ENCODE measurements at regions not wholly inside any gene's neighbourhood (a gene's known extent, or its start where the extent isn't known, plus 50 kb on each side); places are given as distances from the start of the nearest gene placed in this dataset.

DNA sequence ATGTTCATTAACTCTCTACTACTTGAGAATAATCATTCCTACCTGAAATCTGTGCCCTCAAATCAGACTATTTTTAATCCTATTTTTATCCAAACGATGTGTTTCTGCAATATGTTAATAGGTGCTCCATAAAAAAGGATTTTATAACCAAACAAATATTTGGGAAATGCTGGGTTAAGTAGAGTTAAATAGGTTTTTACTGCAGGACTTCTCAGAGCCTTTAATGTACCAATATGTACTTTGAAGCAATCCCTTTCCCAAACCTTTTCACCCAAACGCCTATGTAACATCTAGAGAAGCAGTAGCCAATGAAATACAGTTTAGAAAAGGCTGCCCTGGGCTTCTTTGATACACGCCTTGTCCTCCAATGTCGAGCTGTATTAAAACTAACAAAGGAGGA is 182.5 kb downstream of the SP3 start:
- peaks cover 21 to 45% of the 10 kb centered on the region in 2 donors for H3K27me3 Mint-ChIP-seq
- no peak for DNase-seq
- no peaks in the 10 kb centered on the region for H3K36me3 Mint-ChIP-seq

GRCh38 chr2:173783382-173783781 is 181.8 kb downstream of the SP3 start:
- Mint-ChIP-seq H3K36me3 (no peaks in the 10 kb centered on the region), H3K4me1 (no peaks in the 10 kb centered on the region), H3K27ac (no peak overlapping the region), H3K4me3 (no peak overlapping the region), H3K27me3 (peaks cover 21 to 49% of the 10 kb centered on the region in 2 donors), H3K9me3 (peaks cover 0 to 2% of the 10 kb centered on the region in 2 donors)
- DNase-seq (no peak), ATAC-seq (replicated peaks) (no peak)

More for the DNA sequence above, 182.5 kb downstream of the SP3 start:
- Mint-ChIP-seq H3K9me3 (peaks cover 0 to 2% of the 10 kb centered on the region in 2 donors), H3K4me1 (no peaks in the 10 kb centered on the region), H3K4me3 (no peak overlapping the region), H3K27ac (no peak overlapping the region)
- no peak for ATAC-seq (replicated peaks)

- Mint-ChIP-seq H3K4me3 (no peak overlapping the region), H3K27ac (no peak overlapping the region), H3K36me3 (no peaks in the 10 kb centered on the region), H3K9me3 (no peaks in the 10 kb centered on the region), H3K27me3 (peaks cover 16 to 43% of the 10 kb centered on the region in 2 donors), H3K4me1 (no peaks in the 10 kb centered on the region)
- ATAC-seq (replicated peaks) (no peak), DNase-seq (no peak)
Measured at GRCh38 chr2:173785813-173786212, 179.4 kb downstream of the SP3 start.

GRCh38 chr2:173791502-173791901 is 173.7 kb downstream of the SP3 start:
- Mint-ChIP-seq H3K27ac (no peak overlapping the region), H3K36me3 (no peaks in the 10 kb centered on the region), H3K27me3 (peaks cover 18 to 42% of the 10 kb centered on the region in 2 donors), H3K9me3 (no peaks in the 10 kb centered on the region), H3K4me1 (peaks cover 4 to 5% of the 10 kb centered on the region in 2 donors), H3K4me3 (no peak overlapping the region)
- DNase-seq: no peak
- ATAC-seq (replicated peaks): no peak

DNA sequence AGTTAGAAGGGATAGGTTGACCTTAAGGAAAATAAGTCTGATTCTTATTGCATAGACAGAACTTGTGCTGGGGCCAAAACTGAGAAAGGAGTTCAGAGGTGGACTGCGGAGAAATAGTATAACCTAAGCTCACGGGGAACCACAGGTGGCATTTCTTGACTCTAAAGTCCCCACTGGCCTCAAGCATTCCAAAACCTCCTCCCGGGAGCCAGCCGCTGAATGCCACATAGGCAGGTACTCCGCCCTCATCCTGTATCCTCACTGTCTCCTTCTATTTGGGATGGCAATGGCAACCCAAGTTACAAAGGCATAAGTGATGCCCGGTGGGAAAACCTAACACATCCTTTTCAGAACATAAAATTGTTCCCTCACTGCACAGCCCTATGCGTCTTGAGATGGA is 173.0 kb downstream of the SP3 start:
- H3K27ac Mint-ChIP-seq: no peak overlapping the region
- H3K4me1 Mint-ChIP-seq: peaks cover 4 to 5% of the 10 kb centered on the region in 2 donors
- H3K9me3 Mint-ChIP-seq: no peaks in the 10 kb centered on the region
- DNase-seq (no peak), ATAC-seq (replicated peaks) (no peak)
- no peaks in the 10 kb centered on the region for H3K36me3 Mint-ChIP-seq
- H3K27me3 Mint-ChIP-seq: peaks cover 18 to 39% of the 10 kb centered on the region in 2 donors
- no peak overlapping the region for H3K4me3 Mint-ChIP-seq

DNA sequence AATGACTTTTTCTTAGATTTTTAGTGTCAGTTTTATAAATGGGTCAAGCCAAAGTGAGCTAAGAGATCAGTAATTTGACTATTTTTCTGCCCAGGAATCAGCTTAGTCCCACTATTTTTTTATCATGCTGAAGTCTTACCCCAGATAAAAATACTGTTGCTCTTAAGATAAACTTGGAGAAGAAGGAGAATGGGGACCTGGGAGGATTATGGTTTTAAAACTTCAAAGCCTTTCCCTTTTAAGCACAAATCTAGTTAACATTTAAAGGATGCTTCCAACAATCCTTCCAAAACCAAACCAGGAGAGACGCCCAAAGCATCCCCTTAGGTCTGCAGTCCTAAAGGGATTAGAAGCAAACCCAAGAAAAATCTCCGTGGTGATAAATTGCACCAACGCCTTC is 172.4 kb downstream of the SP3 start:
- ATAC-seq (replicated peaks): no peak
- DNase-seq: no peak
- Mint-ChIP-seq H3K27ac (no peak overlapping the region), H3K27me3 (peaks cover 18 to 33% of the 10 kb centered on the region in 2 donors), H3K36me3 (no peaks in the 10 kb centered on the region), H3K9me3 (no peaks in the 10 kb centered on the region), H3K4me3 (no peak overlapping the region), H3K4me1 (peaks cover 4 to 5% of the 10 kb centered on the region in 2 donors)

DNA sequence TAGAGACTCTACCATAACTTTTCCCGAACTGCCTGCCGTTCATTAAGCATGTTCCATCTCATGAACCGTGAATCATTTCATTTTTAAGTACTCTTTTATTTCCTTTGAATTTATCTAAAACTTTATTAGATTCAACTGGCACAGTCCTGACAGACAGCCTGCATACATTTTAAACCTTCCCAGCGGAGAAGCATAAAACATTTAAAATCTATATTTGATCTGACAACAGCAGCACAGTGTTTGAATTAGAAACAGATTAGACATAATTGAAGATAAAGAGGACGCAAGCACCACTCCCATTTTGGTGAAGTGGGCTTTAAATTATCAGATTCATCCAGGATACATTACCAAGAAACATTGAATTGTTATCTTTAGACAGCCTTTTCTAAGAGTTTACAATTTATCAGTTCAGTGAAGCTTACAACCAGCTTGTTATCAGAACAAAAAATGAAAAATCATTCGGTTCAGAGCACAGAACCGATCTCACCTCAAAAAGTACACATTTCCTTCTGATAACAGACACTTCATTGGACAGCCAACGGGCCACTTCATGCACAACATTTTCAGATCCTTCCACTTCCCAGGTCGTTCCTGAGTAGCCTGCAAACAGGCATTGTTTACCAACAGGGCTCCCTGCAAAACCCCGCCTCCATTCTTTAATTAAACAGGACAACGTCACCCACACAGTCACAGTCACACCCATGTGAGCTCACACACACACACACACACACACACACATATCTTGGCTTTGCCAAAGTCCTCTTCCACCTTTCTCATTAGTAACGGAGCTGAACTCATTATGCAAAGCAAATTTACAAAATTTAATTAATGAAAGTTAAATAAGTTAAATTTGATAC is 171.2 kb downstream of the SP3 start:
- Mint-ChIP-seq H3K27me3 (peaks cover 18 to 36% of the 10 kb centered on the region in 2 donors), H3K9me3 (no peaks in the 10 kb centered on the region), H3K36me3 (no peaks in the 10 kb centered on the region), H3K27ac (no peak overlapping the region), H3K4me1 (peaks cover 4 to 5% of the 10 kb centered on the region in 2 donors), H3K4me3 (no peak overlapping the region)
- ATAC-seq (replicated peaks): no peak
- no peak for DNase-seq

DNA sequence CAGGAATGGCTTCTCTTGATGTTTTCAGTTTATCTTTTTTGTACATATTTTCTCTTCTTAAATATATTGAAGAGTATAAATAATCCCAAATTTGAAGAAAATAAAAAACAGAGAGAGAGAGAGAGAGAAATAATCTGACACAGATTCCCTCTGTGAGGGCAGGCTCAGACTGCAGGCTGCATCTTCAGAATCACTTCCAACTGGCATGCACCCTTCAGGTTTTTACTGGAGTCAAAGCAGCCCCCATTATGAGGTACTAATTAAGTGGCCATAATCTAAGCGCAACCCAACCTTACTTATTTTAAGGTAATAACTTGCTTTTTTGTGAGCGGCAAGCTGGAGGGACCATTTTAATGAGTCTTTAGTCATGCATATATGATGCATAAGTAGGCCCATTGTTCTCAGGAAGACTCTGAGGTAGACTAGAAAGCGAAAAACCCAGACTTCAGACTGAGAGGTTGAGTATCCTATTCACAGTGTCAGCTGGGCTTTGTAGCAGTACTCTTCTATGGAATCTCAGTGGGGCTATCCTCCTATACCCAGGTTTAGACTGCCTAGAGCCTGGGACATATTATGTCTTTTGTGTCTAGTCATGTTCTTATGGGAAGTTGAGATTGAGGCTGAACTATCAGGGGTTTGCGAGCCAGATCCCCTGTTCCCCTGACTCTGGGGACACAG is 167.4 kb downstream of the SP3 start:
- DNase-seq (no peak), ATAC-seq (replicated peaks) (no peak)
- Mint-ChIP-seq H3K27me3 (peaks cover 4 to 18% of the 10 kb centered on the region in 2 donors), H3K4me1 (peaks cover 1 to 5% of the 10 kb centered on the region in 2 donors), H3K36me3 (no peaks in the 10 kb centered on the region), H3K9me3 (no peaks in the 10 kb centered on the region), H3K27ac (no peak overlapping the region), H3K4me3 (no peak overlapping the region)

DNA sequence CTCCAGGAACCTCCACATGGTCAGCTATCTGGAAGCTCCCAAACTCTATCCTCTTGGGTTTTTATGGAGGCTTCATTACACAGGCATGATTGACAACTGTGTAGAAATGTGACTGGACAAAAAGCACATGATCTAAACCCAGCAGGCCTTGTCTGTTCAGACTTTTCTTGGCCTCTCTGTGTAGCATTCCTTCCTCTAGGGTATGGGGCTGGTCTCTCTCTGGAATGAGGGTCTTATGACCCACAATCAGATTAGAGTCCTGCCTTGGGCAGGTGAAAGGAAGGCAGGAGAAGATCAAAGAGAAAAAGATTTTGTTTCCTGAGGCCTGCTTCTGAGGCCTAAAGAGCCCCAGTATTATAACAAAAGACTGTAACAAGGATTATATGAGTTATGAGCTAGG is 162.7 kb downstream of the SP3 start:
- H3K36me3 Mint-ChIP-seq: no peaks in the 10 kb centered on the region
- DNase-seq (no peak), ATAC-seq (replicated peaks) (no peak)
- no peaks in the 10 kb centered on the region for H3K4me1 Mint-ChIP-seq
- no peak overlapping the region for H3K27ac Mint-ChIP-seq
- no peak overlapping the region for H3K4me3 Mint-ChIP-seq
- peaks cover 0 to 15% of the 10 kb centered on the region in 2 donors for H3K27me3 Mint-ChIP-seq
- no peaks in the 10 kb centered on the region for H3K9me3 Mint-ChIP-seq

- Mint-ChIP-seq H3K36me3 (no peaks in the 10 kb centered on the region), H3K4me1 (no peaks in the 10 kb centered on the region), H3K9me3 (peaks cover 3 to 4% of the 10 kb centered on the region in 2 donors), H3K4me3 (no peak overlapping the region), H3K27ac (no peak overlapping the region), H3K27me3 (peaks cover 0 to 11% of the 10 kb centered on the region in 2 donors)
- DNase-seq: no peak
- no peak for ATAC-seq (replicated peaks)
Measured at GRCh38 chr2:173803449-173803848, 161.7 kb downstream of the SP3 start.

- peaks cover 3 to 4% of the 10 kb centered on the region in 2 donors for H3K9me3 Mint-ChIP-seq
- H3K36me3 Mint-ChIP-seq: no peaks in the 10 kb centered on the region
- no peak overlapping the region for H3K4me3 Mint-ChIP-seq
- DNase-seq (no peak), ATAC-seq (replicated peaks) (no peak)
- H3K27me3 Mint-ChIP-seq: peaks cover 0 to 9% of the 10 kb centered on the region in 2 donors
- H3K4me1 Mint-ChIP-seq: no peaks in the 10 kb centered on the region
- H3K27ac Mint-ChIP-seq: no peak overlapping the region
Measured at GRCh38 chr2:173806761-173807160, 158.4 kb downstream of the SP3 start.

DNA sequence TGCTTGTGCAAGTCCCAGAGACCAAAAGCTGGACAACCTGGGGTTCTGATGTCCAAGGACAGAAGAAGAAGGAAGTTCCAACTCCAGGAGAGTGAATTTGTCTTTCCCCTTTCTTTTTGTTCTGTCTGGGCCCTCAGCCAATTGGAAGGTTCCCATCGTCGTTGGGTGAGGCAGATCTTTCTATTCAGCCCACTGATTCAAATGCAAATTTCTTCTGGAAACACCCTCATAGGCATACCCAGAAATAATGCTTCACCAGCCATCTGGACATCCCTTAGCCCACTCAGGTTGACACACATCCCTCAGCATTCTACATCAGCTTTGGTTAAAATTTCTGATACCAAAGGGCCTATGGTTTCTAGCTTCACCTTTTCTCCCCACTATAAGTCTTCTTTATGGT is 156.5 kb downstream of the SP3 start:
- no peak overlapping the region for H3K27ac Mint-ChIP-seq
- ATAC-seq (replicated peaks) (peak; percentile 31 to 77), DNase-seq (no peak)
- H3K36me3 Mint-ChIP-seq: no peaks in the 10 kb centered on the region
- peaks cover 3 to 4% of the 10 kb centered on the region in 2 donors for H3K9me3 Mint-ChIP-seq
- H3K4me1 Mint-ChIP-seq: no peaks in the 10 kb centered on the region
- H3K4me3 Mint-ChIP-seq: no peak overlapping the region
- H3K27me3 Mint-ChIP-seq: peaks cover 0 to 9% of the 10 kb centered on the region in 2 donors

DNA sequence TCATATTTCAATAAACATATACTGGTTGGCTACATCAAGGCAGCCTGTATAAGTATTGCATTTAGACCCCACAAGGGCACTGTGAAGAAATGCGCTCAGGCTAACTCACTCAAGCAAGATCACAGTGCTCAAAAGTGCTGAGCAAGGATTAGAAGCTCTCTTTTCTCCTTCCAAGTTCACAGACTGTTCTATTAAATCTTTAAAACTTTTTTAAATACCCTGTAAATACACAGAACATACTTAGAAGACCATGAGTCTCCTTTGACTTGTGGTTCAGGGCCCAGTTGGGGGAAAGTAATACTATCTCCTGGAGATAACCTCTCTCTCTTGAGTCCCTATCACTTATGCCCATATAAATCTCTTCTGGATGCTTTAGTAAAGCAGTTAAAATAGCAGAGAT is 152.9 kb downstream of the SP3 start:
- no peaks in the 10 kb centered on the region for H3K36me3 Mint-ChIP-seq
- peaks cover 3 to 4% of the 10 kb centered on the region in 2 donors for H3K9me3 Mint-ChIP-seq
- ATAC-seq (replicated peaks): no peak
- H3K27ac Mint-ChIP-seq: no peak overlapping the region
- no peak for DNase-seq
- peaks cover 0 to 12% of the 10 kb centered on the region in 2 donors for H3K27me3 Mint-ChIP-seq
- no peak overlapping the region for H3K4me3 Mint-ChIP-seq
- no peaks in the 10 kb centered on the region for H3K4me1 Mint-ChIP-seq

GRCh38 chr2:173814306-173814705 is 150.9 kb downstream of the SP3 start:
- Mint-ChIP-seq H3K27ac (no peak overlapping the region), H3K9me3 (no peaks in the 10 kb centered on the region), H3K4me3 (no peak overlapping the region), H3K36me3 (no peaks in the 10 kb centered on the region), H3K27me3 (peaks cover 0 to 16% of the 10 kb centered on the region in 2 donors), H3K4me1 (no peaks in the 10 kb centered on the region)
- no peak for ATAC-seq (replicated peaks)
- DNase-seq: no peak

- no peak overlapping the region for H3K27ac Mint-ChIP-seq
- peaks cover 6 to 23% of the 10 kb centered on the region in 2 donors for H3K27me3 Mint-ChIP-seq
- H3K9me3 Mint-ChIP-seq: no peaks in the 10 kb centered on the region
- H3K4me3 Mint-ChIP-seq: no peak overlapping the region
- DNase-seq: no peak
- H3K4me1 Mint-ChIP-seq: no peaks in the 10 kb centered on the region
- H3K36me3 Mint-ChIP-seq: no peaks in the 10 kb centered on the region
- no peak for ATAC-seq (replicated peaks)
Measured at GRCh38 chr2:173815772-173816171, 149.4 kb downstream of the SP3 start.

Measured in stimulated activated naive B cell treated with anti-CD40 and anti-IgM and Interleukin-4, amounts not matched to agents 10 μg/mL and 1 μg/mL and 100 μg/mL, for 72 hours (primary cell).